ENCODE measurements at regions not wholly inside any gene's neighbourhood (a gene's known extent, or its start where the extent isn't known, plus 50 kb on each side); places are given as distances from the start of the nearest gene placed in this dataset.

DNA sequence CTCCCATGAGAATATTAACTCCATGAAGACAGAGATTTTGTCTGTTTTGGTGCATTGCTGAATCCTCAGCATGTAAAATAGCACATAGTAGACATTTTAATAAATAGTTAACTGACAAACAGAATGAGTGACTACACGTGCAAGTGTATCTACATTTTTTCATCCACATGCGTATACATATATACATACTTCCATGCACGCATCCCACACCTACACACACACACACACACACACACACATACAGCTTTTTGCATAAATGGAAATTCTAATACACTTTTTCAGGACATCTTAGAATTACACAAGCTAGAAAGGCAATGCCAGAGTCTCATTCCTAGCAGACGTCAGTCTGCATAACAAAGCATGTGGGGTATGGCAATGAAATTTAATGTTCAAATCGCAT lies 139.7 kb upstream of the LRFN2 start:
- DNase-seq (no peak), ATAC-seq (ENCODE audit: low read depth) (no peak)
- no peaks in the 10 kb centered on the region for H3K36me3 Mint-ChIP-seq (ENCODE audit: low read depth)
- no peak overlapping the region for H3K4me3 Mint-ChIP-seq
- POLR2A ChIA-PET = no interaction called here
- H3K27ac Mint-ChIP-seq = no peak overlapping the region
- CTCF ChIA-PET = no interaction called here
- intact Hi-C loops (cut with micrococcal nuclease) = no loop called here
- H3K9me3 Mint-ChIP-seq = no peaks in the 10 kb centered on the region
- peaks cover 2% of the 10 kb centered on the region for H3K27me3 Mint-ChIP-seq
- H3K4me1 Mint-ChIP-seq = no peaks in the 10 kb centered on the region
- TF ChIP-seq, protein P1, sequence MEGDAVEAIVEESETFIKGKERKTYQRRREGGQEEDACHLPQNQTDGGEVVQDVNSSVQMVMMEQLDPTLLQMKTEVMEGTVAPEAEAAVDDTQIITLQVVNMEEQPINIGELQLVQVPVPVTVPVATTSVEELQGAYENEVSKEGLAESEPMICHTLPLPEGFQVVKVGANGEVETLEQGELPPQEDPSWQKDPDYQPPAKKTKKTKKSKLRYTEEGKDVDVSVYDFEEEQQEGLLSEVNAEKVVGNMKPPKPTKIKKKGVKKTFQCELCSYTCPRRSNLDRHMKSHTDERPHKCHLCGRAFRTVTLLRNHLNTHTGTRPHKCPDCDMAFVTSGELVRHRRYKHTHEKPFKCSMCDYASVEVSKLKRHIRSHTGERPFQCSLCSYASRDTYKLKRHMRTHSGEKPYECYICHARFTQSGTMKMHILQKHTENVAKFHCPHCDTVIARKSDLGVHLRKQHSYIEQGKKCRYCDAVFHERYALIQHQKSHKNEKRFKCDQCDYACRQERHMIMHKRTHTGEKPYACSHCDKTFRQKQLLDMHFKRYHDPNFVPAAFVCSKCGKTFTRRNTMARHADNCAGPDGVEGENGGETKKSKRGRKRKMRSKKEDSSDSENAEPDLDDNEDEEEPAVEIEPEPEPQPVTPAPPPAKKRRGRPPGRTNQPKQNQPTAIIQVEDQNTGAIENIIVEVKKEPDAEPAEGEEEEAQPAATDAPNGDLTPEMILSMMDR (IDR thresholded peaks at IDR 0.05) = no peak

GRCh38 chr6:40725390-40725789 lies 138.2 kb upstream of the LRFN2 start:
- no peak overlapping the region for H3K27ac Mint-ChIP-seq

DNA sequence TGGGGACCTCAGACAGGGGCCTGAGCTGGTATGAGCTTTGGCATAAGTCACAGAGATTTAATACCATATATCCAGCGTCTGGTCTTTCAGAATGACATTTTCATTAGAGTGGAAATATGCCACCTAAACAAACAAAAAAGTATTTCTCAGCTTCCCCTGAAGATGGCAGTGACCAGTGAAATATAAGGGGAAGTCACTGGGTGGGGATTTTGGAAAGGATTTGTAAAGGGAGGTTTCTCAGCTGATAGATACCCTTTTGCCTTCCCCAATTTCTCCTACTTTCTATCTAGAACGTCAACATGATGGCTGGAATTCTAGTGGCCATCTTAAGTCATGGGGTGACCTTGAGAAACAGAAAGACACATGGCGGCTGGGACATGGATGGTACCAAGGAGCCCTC lies 137.7 kb upstream of the LRFN2 start:
- ChIA-PET POLR2A (no interaction called here), CTCF (no interaction called here)
- Mint-ChIP-seq H3K4me3 (no peak overlapping the region), H3K27ac (no peak overlapping the region), H3K4me1 (peaks cover 13% of the 10 kb centered on the region), H3K36me3 (ENCODE audit: low read depth) (no peaks in the 10 kb centered on the region), H3K9me3 (no peaks in the 10 kb centered on the region), H3K27me3 (peaks cover 2% of the 10 kb centered on the region)
- TF ChIP-seq, protein P1 (IDR thresholded peaks at IDR 0.05) = no peak
- intact Hi-C loops (cut with micrococcal nuclease) = no loop called here
- ATAC-seq (ENCODE audit: low read depth) (no peak), DNase-seq (no peak)

More at GRCh38 chr6:40725390-40725789, 138.2 kb upstream of the LRFN2 start:
- TF ChIP-seq, protein P1 (IDR thresholded peaks at IDR 0.05) = no peak
- Mint-ChIP-seq H3K4me1 (peaks cover 8% of the 10 kb centered on the region), H3K4me3 (no peak overlapping the region), H3K27me3 (peaks cover 2% of the 10 kb centered on the region), H3K36me3 (ENCODE audit: low read depth) (no peaks in the 10 kb centered on the region), H3K9me3 (no peaks in the 10 kb centered on the region)
- ChIA-PET POLR2A (no interaction called here), CTCF (no interaction called here)
- intact Hi-C loops (cut with micrococcal nuclease) = no loop called here
- ATAC-seq (ENCODE audit: low read depth) (no peak), DNase-seq (no peak)

GRCh38 chr6:40723967-40724366 lies 136.8 kb upstream of the LRFN2 start:
- no peaks in the 10 kb centered on the region for H3K9me3 Mint-ChIP-seq
- ATAC-seq (ENCODE audit: low read depth) = no peak
- no peak overlapping the region for H3K27ac Mint-ChIP-seq
- intact Hi-C loops (cut with micrococcal nuclease) = no loop called here
- no peak overlapping the region for H3K4me3 Mint-ChIP-seq
- H3K36me3 Mint-ChIP-seq (ENCODE audit: low read depth) = no peaks in the 10 kb centered on the region
- CTCF ChIA-PET = no interaction called here
- no peaks in the 10 kb centered on the region for H3K27me3 Mint-ChIP-seq
- peaks cover 22% of the 10 kb centered on the region for H3K4me1 Mint-ChIP-seq
- POLR2A ChIA-PET = no interaction called here
- TF ChIP-seq, protein P1 (IDR thresholded peaks at IDR 0.05) = no peak
- DNase-seq = no peak

- no peak for ATAC-seq (ENCODE audit: low read depth)
- ChIA-PET POLR2A (no interaction called here), CTCF (no interaction called here)
- H3K27ac Mint-ChIP-seq = no peak overlapping the region
- H3K27me3 Mint-ChIP-seq = no peaks in the 10 kb centered on the region
- no peak for DNase-seq
- no peak overlapping the region for H3K4me3 Mint-ChIP-seq
- TF ChIP-seq, protein P1 (IDR thresholded peaks at IDR 0.05) = no peak
- no peaks in the 10 kb centered on the region for H3K36me3 Mint-ChIP-seq (ENCODE audit: low read depth)
- peaks cover 24% of the 10 kb centered on the region for H3K4me1 Mint-ChIP-seq
- intact Hi-C loops (cut with micrococcal nuclease) = no loop called here
- H3K9me3 Mint-ChIP-seq = no peaks in the 10 kb centered on the region
Measured at GRCh38 chr6:40722553-40723258, 135.5 kb upstream of the LRFN2 start.
